Fibroblast of skin of left biceps (primary cell): ENCODE measurements at regions not wholly inside any gene's neighbourhood (a gene's known extent, or its start where the extent isn't known, plus 50 kb on each side); places are given as distances from the start of the nearest gene placed in this dataset.

Experiments used
- DNase-seq, 2 experiments: peaks; one replicate each; pipeline ENCODE4 v3.0.0-alpha.2; 2013; ENCODE audit warnings: low read depth in 2 of 2

DNA sequence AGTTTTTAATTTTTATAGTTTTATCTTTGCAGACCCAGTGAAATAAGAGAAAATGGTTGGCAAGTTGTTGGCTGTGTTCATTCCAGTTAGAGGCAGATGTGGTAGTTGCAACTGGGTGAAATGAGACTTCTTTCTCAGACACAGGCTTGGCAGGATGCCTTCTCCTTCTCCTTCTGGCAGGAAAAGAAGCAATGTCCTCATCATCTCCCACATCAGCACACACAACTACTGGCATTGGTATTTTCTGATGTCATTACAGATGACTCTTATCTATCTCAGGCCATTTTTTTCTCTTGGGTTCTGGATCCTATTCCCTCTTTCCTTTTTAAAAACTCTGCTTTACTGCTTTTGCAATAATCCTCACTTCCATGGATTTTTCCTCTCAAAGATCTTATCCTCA lies 103.3 kb upstream of the EDIL3 start:
- DNase-seq, result peak; percentile 74 to 79

DNA sequence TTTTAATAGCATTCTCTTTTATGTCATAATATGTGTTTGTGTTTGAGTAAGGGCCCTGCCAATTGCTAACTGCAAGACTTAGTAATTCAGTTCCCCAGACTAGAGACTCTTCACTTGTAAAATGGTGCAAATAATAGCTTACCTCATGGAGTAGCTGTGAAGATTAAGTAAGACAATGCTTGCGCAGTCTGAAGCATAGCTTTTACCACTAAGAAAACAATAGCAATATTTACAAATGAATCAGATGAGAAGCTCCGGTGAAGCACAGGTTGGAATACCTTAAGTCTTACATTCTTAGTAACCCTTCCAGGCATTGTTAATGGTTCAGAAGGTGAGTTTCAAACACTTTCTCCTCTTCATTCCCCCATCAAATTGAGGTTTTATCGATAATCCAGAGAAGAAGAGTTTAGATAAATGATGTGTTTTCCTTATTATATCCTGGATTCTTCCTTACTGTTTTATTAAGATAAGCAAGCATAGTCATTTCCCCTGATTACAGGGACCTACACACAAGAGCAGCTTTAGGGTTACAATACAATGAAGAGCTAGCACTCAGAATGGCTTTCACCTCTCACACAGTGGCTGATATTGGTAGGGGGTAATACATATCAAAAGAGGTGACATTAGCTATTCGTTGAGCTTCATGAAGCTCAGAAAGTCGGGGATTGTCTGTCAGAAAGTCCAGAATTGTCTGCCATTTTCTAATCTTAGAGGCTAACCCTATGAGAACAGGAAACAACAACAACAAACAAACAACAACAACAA lies 96.4 kb upstream of the EDIL3 start:
- no peak for DNase-seq

DNA sequence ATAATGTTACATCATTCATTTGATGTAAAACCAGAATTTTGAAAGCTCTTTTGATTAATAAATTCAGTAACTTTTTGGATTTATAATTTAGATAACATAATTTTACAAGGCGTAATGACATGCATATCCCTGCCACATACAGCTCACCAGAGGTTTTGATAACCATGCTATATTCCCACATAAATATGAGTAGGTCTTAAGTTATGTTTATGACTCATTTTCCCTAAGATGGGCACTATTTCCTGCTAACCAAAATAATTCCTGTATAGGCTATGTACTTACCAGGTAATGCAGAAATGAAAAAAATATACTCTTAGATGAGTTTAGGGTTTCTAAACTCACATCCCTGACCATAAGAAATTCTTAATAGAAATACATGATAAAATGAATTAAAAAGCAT lies 93.9 kb upstream of the EDIL3 start:
- no peak for DNase-seq

DNA sequence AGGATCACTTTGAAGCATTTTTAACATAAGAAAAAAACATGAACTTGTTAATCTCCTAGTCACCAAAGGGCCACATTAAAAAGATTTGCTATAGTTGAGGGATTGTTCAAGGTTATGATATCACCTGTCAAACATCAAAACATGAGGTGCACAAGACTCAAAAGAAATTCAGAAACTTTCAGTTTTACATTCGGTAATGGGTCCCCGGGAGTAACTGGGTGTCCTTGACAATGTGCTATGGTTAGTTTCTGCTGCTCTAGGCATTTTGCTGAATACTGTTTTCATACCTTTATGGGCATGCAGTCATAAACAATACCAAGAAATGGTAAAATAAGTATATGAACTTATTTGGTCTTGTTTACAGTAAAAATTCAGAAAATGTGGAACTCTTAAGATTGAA lies 92.8 kb upstream of the EDIL3 start:
- DNase-seq, result no peak

DNA sequence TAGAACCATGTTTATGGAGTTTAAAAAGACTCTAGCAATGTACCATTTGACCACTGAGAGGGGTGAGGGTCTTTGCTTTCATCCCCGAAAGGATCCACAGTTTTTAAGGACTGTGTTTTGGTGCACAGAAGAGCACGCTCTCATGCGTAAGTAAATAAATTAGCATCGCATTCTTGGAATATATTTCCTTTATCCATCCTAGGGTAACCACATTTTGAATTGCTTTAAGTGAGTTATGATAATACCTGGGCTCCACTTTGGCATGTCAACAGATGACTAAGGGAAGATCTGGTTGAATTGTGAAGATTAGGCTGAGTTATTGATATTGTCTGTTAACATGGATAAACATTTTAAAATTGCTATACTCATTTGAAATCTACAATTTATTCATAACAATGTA lies 89.4 kb upstream of the EDIL3 start:
- DNase-seq, result no peak

DNA sequence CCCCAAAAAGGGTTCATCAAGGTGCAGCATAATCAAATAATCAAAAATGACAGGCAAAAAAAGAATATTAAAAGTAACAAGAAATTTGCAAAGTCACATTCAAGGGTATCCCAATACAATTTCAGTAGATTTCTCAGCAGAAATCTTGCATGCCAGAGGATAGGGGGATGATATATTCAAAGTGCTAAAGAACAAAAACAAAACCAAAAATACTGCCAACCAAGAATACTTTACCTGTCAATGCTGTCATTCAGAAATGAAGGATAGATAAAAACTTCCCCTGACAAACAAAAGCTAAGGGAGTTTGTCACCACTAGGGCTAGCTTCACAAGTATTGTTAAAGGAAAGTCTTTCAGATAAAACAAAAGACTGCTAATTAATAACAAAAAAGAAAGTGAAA lies 68.7 kb upstream of the EDIL3 start:
- DNase-seq, result no peak

DNA sequence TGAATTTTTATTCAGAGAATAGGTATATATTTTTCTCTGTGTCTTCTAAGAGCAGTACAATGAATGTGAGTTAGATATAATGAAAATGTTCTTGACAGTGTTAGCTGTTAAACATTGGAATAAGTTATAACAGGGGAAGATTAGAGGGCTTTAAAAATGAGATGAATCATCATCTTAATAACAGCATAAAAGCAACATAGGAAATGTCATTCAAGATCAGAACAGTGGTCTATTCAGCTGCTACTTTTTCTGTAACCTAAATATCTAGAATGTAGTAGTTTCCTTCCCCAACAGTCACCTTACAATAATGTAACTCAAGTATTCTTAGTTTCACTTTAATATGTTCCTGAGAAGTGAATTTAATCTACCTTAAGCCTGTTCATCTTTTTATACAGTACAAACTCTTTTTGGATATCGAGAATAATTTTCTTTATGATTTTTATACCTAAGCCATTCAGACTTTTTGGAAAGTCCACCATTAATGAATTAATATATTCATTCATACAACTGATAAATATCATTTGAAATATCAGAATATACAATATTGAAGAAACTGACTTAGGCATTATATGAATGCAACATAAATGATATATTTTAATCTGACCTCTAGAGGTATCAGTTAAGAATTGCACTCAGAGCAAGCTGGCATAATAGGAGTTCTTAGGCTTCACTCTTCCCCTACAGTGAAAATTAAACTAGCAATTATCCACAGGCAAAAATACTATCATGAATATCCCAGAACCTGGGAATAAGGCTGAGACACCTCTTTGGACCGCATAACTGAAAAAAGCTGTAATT lies 66.1 kb upstream of the EDIL3 start:
- DNase-seq, result no peak

DNA sequence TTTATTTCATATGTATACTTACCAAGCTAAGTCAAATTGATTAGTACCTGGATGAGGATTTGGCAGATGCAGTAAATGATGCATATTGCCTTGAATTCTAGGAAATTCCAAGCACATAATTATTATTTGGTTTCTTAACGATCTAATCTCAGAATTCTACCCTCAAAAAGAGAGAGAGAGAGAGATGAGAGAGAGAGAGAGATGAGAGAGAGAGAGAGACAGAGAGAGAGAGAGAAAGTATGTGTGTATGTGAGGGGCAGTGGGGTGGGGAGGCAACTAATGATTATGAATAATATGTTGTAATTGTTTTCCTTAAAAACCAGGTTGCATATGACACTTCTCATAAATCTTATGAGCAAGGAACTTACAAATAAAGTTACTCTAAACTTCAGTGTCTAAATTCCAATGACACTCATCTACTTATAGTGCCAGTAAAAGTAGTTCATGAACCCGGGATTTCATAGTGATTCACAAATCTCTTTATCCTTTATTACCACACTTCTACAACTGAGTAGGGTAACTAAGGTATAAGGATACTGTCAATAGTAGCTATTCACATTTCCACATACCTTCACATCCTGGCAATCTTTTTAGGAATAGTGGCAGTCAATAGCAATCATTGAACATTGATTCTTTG lies 60.5 kb upstream of the EDIL3 start:
- no peak for DNase-seq

DNA sequence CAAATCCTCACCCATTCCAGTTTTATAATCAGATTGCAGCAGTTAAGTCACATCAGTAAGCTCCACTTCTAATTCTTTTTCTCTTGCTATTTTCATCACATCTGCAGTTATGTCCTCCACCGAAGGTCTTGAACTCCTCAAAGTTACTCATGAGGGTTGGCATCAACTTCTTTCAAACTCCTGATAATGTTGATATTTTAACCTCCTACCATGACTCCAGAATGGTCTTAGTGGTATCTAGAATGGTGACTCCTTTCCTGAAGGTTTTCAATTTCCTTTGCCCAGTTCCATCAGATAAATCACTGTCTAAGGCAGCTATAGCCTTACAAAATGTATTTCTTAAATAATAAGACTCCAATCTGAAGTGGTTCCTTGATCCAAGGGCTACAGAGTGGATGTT lies 53.8 kb upstream of the EDIL3 start:
- no peak for DNase-seq

DNA sequence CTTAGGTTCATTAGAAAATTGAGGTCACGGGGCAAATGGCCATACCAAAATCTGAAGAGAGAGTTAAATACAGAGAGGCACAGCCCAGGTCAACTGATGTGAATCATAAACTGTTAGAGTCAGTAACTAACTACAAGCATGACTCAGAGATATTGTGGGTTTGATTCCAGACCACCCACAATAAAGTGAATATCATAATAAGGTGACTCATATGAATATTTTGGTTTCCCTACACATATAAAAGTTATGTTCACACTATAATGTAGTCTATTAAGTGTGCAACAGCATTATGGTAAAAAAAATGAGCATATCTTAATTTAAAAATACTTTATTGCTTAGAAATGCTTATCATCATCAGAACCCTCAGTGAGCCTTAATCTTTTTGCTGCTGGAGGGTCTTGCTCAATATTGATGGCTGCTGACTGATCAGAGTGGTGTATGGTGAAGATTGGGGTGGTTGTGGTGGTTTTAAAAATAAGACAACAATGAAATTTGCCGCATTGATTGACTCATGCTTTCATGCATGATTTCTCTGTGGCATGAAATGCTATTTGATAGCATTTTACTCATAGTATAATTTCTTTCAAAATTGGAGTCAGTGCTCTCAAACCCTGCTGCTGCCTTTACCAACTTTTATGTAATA lies 53.1 kb upstream of the EDIL3 start:
- DNase-seq, result peak; percentile 82 to 84

DNA sequence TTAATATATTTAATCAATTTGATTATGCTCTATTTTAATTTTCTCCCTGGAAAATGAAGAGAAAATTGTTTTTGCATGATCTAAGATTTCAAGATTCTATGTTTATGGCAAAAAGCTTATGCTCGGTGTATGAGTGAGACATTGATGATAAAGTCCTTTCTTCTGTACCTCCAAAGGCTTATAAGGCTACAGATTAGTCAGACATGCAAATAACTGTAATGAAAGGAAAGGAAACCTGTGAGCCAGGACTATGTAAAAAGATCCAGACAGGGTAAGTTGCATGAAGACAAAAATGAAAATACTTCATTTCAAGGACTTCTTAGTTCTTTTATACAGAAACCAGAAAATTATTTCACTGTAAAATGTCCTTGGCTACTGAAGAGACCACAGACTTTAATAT lies 52.2 kb upstream of the EDIL3 start:
- DNase-seq, result no peak

DNA sequence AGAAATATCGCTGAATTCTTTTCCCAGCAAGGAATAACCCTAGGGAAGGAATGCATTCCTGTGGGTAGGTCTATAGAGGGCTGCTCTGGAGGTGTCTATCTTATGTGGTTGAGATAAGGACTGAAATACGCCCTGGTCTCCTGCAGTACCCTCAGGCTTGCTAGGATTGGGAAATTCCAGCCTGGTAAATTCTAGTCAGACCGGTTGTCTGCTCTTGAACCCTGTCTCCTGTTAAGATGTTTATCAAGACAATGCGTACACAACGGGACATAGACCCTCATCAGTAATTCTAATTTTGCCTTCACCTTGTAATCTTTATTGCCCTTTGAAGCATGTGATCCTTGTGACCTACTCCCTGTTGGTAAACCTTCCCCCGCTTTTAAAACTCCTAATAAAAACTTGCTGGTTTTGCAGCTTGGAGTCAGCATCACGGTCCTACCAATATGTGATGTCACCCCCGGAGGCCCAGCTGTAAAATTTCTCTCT lies 51.2 kb upstream of the EDIL3 start:
- peak; percentile 31 to 33 for DNase-seq
